ENCODE measurements at regions not wholly inside any gene's neighbourhood (a gene's known extent, or its start where the extent isn't known, plus 50 kb on each side); places are given as distances from the start of the nearest gene placed in this dataset.
"Not testable (repeated sequence)": the region's sequence is repeated elsewhere in the genome, so short reads cannot be mapped to it uniquely, and the experiment has no call there.

GRCh38 chr20:48329031-48329615, 498.7 kb downstream of the PREX1 start:
- Mint-ChIP-seq H3K9me3 (no peaks in the 10 kb centered on the region; the same call in 1 of the 2 replicates), H3K27me3 (ENCODE audit: low read depth) (peaks cover 3% of the 10 kb centered on the region), H3K36me3 (no peaks in the 10 kb centered on the region), H3K4me3 (no peak overlapping the region), H3K27ac (no peak overlapping the region), H3K4me1 (peaks cover 30% of the 10 kb centered on the region)
- DNase-seq (ENCODE audit: low spot score) (no peak), ATAC-seq (no peak)
- TF ChIP-seq MXD4 (CRISPR knock-in tag; IDR thresholded peaks at IDR 0.05; ENCODE audit: borderline replicate concordance) (no peak), ZNF317 (CRISPR knock-in tag; IDR thresholded peaks at IDR 0.05; ENCODE audit: borderline replicate concordance, low read depth) (no peak), USF2 (CRISPR knock-in tag; IDR thresholded peaks at IDR 0.05) (no peak), GTF2I (CRISPR knock-in tag; conservative IDR thresholded peaks at IDR 0.05) (no peak), MYBL2 (CRISPR knock-in tag; IDR thresholded peaks at IDR 0.05) (no peak), MLX (CRISPR knock-in tag; IDR thresholded peaks at IDR 0.05) (no peak), ATF2 (CRISPR knock-in tag; IDR thresholded peaks at IDR 0.05; ENCODE audit: borderline replicate concordance, low read depth) (no peak), ZBTB43 (CRISPR knock-in tag; IDR thresholded peaks at IDR 0.05) (no peak), ZNF281 (CRISPR knock-in tag; IDR thresholded peaks at IDR 0.05) (no peak), NR1H2 (CRISPR knock-in tag; IDR thresholded peaks at IDR 0.05) (no peak), ZNF416 (CRISPR knock-in tag; IDR thresholded peaks at IDR 0.05) (no peak), HMGA2 (CRISPR knock-in tag; IDR thresholded peaks at IDR 0.05) (no peak)
- ChIA-PET CTCF (interaction anchor here (0.5 to 2.0 kb wide), 12 partner anchors 7 to 654 kb away, joined by 3 to 7 read pairs (median 3); no protein-coding TSS in a partner anchor), POLR2A (no interaction called here)

GRCh38 chr20:48327848-48328247, 500.0 kb downstream of the PREX1 start:
- H3K27me3 Mint-ChIP-seq (ENCODE audit: low read depth); H3K36me3 Mint-ChIP-seq; H3K4me3 Mint-ChIP-seq; DNase-seq (ENCODE audit: low spot score); POLR2A ChIA-PET; H3K27ac Mint-ChIP-seq; H3K9me3 Mint-ChIP-seq; ATAC-seq: not testable (repeated sequence)
- CTCF ChIA-PET, result interaction anchor here (1.4 kb wide), 1 partner anchor 292 kb away, joined by 4 read pairs; no protein-coding TSS in a partner anchor
- H3K4me1 Mint-ChIP-seq, result peaks cover 30% of the 10 kb centered on the region

GRCh38 chr20:48326868-48327267, 500.9 kb downstream of the PREX1 start:
- ChIA-PET POLR2A (no interaction called here), CTCF (interaction anchor here (1.4 kb wide), 1 partner anchor 293 kb away, joined by 4 read pairs; no protein-coding TSS in a partner anchor)
- peaks cover 21% of the 10 kb centered on the region for H3K4me1 Mint-ChIP-seq
- no peak for DNase-seq (ENCODE audit: low spot score)
- peaks cover 3% of the 10 kb centered on the region for H3K27me3 Mint-ChIP-seq (ENCODE audit: low read depth)
- no peak for ATAC-seq
- peaks cover 4% of the 10 kb centered on the region for H3K9me3 Mint-ChIP-seq
- no peak overlapping the region for H3K27ac Mint-ChIP-seq
- no peak overlapping the region for H3K4me3 Mint-ChIP-seq
- no peaks in the 10 kb centered on the region for H3K36me3 Mint-ChIP-seq
- TF ChIP-seq STAT6 (CRISPR knock-in tag; conservative IDR thresholded peaks at IDR 0.05; ENCODE audit: low read depth) (no peak), USF1 (CRISPR knock-in tag; IDR thresholded peaks at IDR 0.05) (no peak), SP1 (CRISPR knock-in tag; conservative IDR thresholded peaks at IDR 0.05) (no peak), HMGXB4 (CRISPR knock-in tag; IDR thresholded peaks at IDR 0.05) (no peak), ZNF121 (CRISPR knock-in tag; IDR thresholded peaks at IDR 0.05) (no peak)
